H9 (cell line): ENCODE measurements at regions not wholly inside any gene's neighbourhood (a gene's known extent, or its start where the extent isn't known, plus 50 kb on each side); places are given as distances from the start of the nearest gene placed in this dataset.

Source experiments
- DNase-seq: peaks from one replicate; pipeline ENCODE4 v3.0.0-alpha.2; 2017
- H2AFZ ChIP-seq: one replicate; pipeline ENCODE4 v1.6.1; 2013; ENCODE audit warnings: mild to moderate bottlenecking, low read length, control low read depth, moderate library complexity
- H2AK5ac ChIP-seq: 2 replicates; pipeline ENCODE4 v1.6.1; 2013; ENCODE audit warnings: low read length, control low read depth, mixed read lengths; ENCODE audit not compliant: insufficient read length
- H2BK120ac ChIP-seq: one replicate; pipeline ENCODE4 v1.6.1; 2013; ENCODE audit warnings: low read depth, mild to moderate bottlenecking, low read length, control low read depth, inconsistent platforms; ENCODE audit not compliant: poor library complexity, severe bottlenecking
- H2BK12ac ChIP-seq: 2 replicates; pipeline ENCODE4 v1.6.1; 2013; ENCODE audit warnings: low read length, control low read depth, mixed read lengths, low read depth; ENCODE audit not compliant: insufficient read length
- H2BK15ac ChIP-seq: 2 replicates; pipeline ENCODE4 v1.6.1; 2013; ENCODE audit warnings: low read depth, low read length, control low read depth
- H2BK20ac ChIP-seq: one replicate; pipeline ENCODE4 v1.6.1; 2013; ENCODE audit warnings: low read depth, mild to moderate bottlenecking, low read length, control low read depth, inconsistent platforms; ENCODE audit not compliant: poor library complexity, severe bottlenecking
- H2BK5ac ChIP-seq: 2 replicates; pipeline ENCODE4 v1.6.1; 2013; ENCODE audit warnings: low read length, control low read depth, mixed read lengths; ENCODE audit not compliant: insufficient read length
- H3K14ac ChIP-seq: 2 replicates; pipeline ENCODE4 v1.6.1; 2013; ENCODE audit warnings: low read length, control low read depth; ENCODE audit not compliant: insufficient read depth
- H3K18ac ChIP-seq: 2 replicates; pipeline ENCODE4 v1.6.1; 2013; ENCODE audit warnings: low read depth, mild to moderate bottlenecking, mixed read lengths, low read length, control low read depth; ENCODE audit not compliant: insufficient read length
- H3K23ac ChIP-seq: 2 replicates; pipeline ENCODE4 v1.6.1; 2013; ENCODE audit warnings: low read length, control low read depth, mixed read lengths, low read depth; ENCODE audit not compliant: insufficient read length
- H3K23me2 ChIP-seq: 2 replicates; pipeline ENCODE4 v1.6.1; 2013; ENCODE audit warnings: low read depth, mild to moderate bottlenecking, mixed read lengths, low read length, control low read depth; ENCODE audit not compliant: insufficient read length, poor library complexity, severe bottlenecking
- H3K27ac ChIP-seq: 2 replicates; pipeline ENCODE4 v1.5.1; 2013; ENCODE audit warnings: low read length, control low read depth, mixed read lengths, low read depth; ENCODE audit not compliant: insufficient read length
- H3K27me3 ChIP-seq: 2 replicates; pipeline ENCODE4 v1.6.1; 2013; ENCODE audit warnings: low read length, control low read depth, inconsistent platforms; ENCODE audit not compliant: insufficient read depth
- H3K4ac ChIP-seq: 2 replicates; pipeline ENCODE4 v1.6.1; 2013; ENCODE audit warnings: low read depth, mild to moderate bottlenecking, control low read depth, inconsistent platforms, low read length, moderate library complexity
- H3K4me1 ChIP-seq: 2 replicates; pipeline ENCODE4 v1.6.1; 2013; ENCODE audit warnings: low read length, control low read depth, inconsistent platforms; ENCODE audit not compliant: insufficient read depth
- H3K4me2 ChIP-seq: 2 replicates; pipeline ENCODE4 v1.6.1; 2013; ENCODE audit warnings: low read length, control low read depth, mixed read lengths; ENCODE audit not compliant: insufficient read length, insufficient read depth
- H3K56ac ChIP-seq: 2 replicates; pipeline ENCODE4 v1.6.1; 2013; ENCODE audit warnings: low read depth, mild to moderate bottlenecking, mixed read lengths, low read length, control low read depth; ENCODE audit not compliant: insufficient read length
- H3K79me1 ChIP-seq: 2 replicates; pipeline ENCODE4 v1.6.1; 2013; ENCODE audit warnings: low read depth, mild to moderate bottlenecking, moderate library complexity, low read length, control low read depth, inconsistent platforms; ENCODE audit not compliant: insufficient read depth, poor library complexity, severe bottlenecking
- H3K79me2 ChIP-seq: 2 replicates; pipeline ENCODE4 v1.6.1; 2013; ENCODE audit warnings: low read length, control low read depth, inconsistent platforms; ENCODE audit not compliant: insufficient read depth
- H3K9ac ChIP-seq: 2 replicates; pipeline ENCODE4 v1.6.1; 2013; ENCODE audit warnings: low read length, control low read depth, mixed read lengths; ENCODE audit not compliant: insufficient read length; ENCODE audit errors: extremely low read depth
- H3K9me3 ChIP-seq: one replicate; pipeline ENCODE4 v1.6.1; 2013; ENCODE audit warnings: low read depth, low read length, inconsistent platforms; ENCODE audit not compliant: control insufficient read depth
- H3T11ph ChIP-seq: one replicate; pipeline ENCODE4 v1.6.1; 2013; ENCODE audit warnings: mild to moderate bottlenecking, low read length, control low read depth, inconsistent platforms
- H4K20me1 ChIP-seq: one replicate; pipeline ENCODE4 v1.6.1; 2013; ENCODE audit not compliant: control insufficient read depth, insufficient read length, insufficient read depth
- H4K5ac ChIP-seq: 2 replicates; pipeline ENCODE4 v1.6.1; 2013; ENCODE audit warnings: low read depth, mild to moderate bottlenecking, mixed read lengths, low read length, control low read depth; ENCODE audit not compliant: insufficient read length
- H4K8ac ChIP-seq: replicated peaks from 2 replicates; pipeline ENCODE4 v1.6.1; 2013; ENCODE audit warnings: low read length, control low read depth, mixed read lengths, low read depth; ENCODE audit not compliant: insufficient read length
- H4K91ac ChIP-seq: 2 replicates; pipeline ENCODE4 v1.6.1; 2013; ENCODE audit warnings: low read depth, mild to moderate bottlenecking, moderate library complexity, mixed read lengths, low read length, control low read depth; ENCODE audit not compliant: insufficient read length
- H3K27ac Mint-ChIP-seq, 3 experiments: 2 replicates in 2 of 3; 3 replicates in 1 of 3; pipeline ENCODE4 v1.8.0; 2020 to 2021; ENCODE audit warnings: mixed read lengths in 3 of 3, mild to moderate bottlenecking in 1 of 3, moderate library complexity in 1 of 3
- H3K27me3 Mint-ChIP-seq: 2 replicates; pipeline ENCODE4 v1.8.0; 2021; ENCODE audit warnings: low read depth, mild to moderate bottlenecking, moderate library complexity, mixed read lengths
- H3K36me3 Mint-ChIP-seq, 3 experiments: 2 replicates in 2 of 3; 3 replicates in 1 of 3; pipeline ENCODE4 v1.8.0; 2020 to 2021; ENCODE audit warnings: low read depth in 3 of 3, mixed read lengths in 3 of 3; ENCODE audit not compliant: insufficient read depth in 1 of 3
- H3K4me1 Mint-ChIP-seq, 2 experiments: 2 replicates each; pipeline ENCODE4 v1.8.0; 2020; ENCODE audit warnings: mixed read lengths in 2 of 2
- H3K4me3 Mint-ChIP-seq, 2 experiments: 2 replicates in 1 of 2; 3 replicates in 1 of 2; pipeline ENCODE4 v1.8.0; 2020 to 2021; ENCODE audit warnings: mild to moderate bottlenecking in 2 of 2, mixed read lengths in 2 of 2, moderate library complexity in 1 of 2
- H3K9me3 Mint-ChIP-seq, 2 experiments: 2 replicates in 1 of 2; 3 replicates in 1 of 2; pipeline ENCODE4 v1.8.0; 2020; ENCODE audit warnings: mild to moderate bottlenecking in 2 of 2, mixed read lengths in 2 of 2, moderate library complexity in 1 of 2
- CTCF ChIP-seq: fragments of 200-600 bp; sonication (generic); conservative IDR thresholded peaks from 3 replicates; pipeline ENCODE4 v1.8.0; 2021; ENCODE audit warnings: antibody characterized with exemption, mild to moderate bottlenecking
- WGBS: extraction: QIAGEN DNeasy Blood & Tissue Kit; methylation state at CpG from one replicate; pipeline ENCODE4 v1.1.7; 2013; ENCODE audit warnings: missing lambda C conversion rate, low lambda C conversion rate, mixed read lengths; ENCODE audit not compliant: insufficient read length; ENCODE audit errors: extremely low coverage; 5-methylcytosine and 5-hydroxymethylcytosine counted together

- Histone ChIP-seq H4K5ac (no peak overlapping the region), H2BK120ac (no peak overlapping the region), H3K27ac (no peak overlapping the region), H4K91ac (no peak overlapping the region), H3K4me1 (peaks cover 4% of the 10 kb centered on the region), H2BK20ac (no peak overlapping the region), H2BK15ac (no peak overlapping the region), H4K8ac (no peak overlapping the region), H3K4ac (no peak overlapping the region), H3K18ac (no peak overlapping the region), H3T11ph (no peak overlapping the region), H2BK5ac (no peak overlapping the region), H3K79me1 (no peaks in the 10 kb centered on the region), H3K23ac (no peak overlapping the region), H2AFZ (no peak overlapping the region), H3K14ac (no peak overlapping the region), H3K9ac (no peak overlapping the region), H3K27me3 (no peaks in the 10 kb centered on the region), H2AK5ac (no peak overlapping the region), H2BK12ac (no peak overlapping the region), H4K20me1 (no peaks in the 10 kb centered on the region), H3K4me2 (no peak overlapping the region), H3K9me3 (no peaks in the 10 kb centered on the region), H3K56ac (no peak overlapping the region), H3K79me2 (no peaks in the 10 kb centered on the region), H3K23me2 (no peaks in the 10 kb centered on the region)
- no peak overlapping the region for H3K27ac Mint-ChIP-seq
- peaks cover 31 to 32% of the 10 kb centered on the region in 2 experiments for H3K4me1 Mint-ChIP-seq
- DNase-seq: no peak
- no peak for TF ChIP-seq CTCF
- peaks cover 6% of the 10 kb centered on the region for H3K27me3 Mint-ChIP-seq
- H3K36me3 Mint-ChIP-seq: no peaks in the 10 kb centered on the region; a peak in 1 of 7 replicates
- no peak overlapping the region for H3K4me3 Mint-ChIP-seq
- no CpG with 5 or more reads among the region's 10 CpGs for WGBS
- H3K9me3 Mint-ChIP-seq: no peaks in the 10 kb centered on the region; a peak in 1 of 5 replicates
Observed at GRCh38 chr16:79305074-79305473, 295.5 kb downstream of the MAF start.
